Kidney epithelial cell (primary cell): ENCODE measurements at regions not wholly inside any gene's neighbourhood (a gene's known extent, or its start where the extent isn't known, plus 50 kb on each side); places are given as distances from the start of the nearest gene placed in this dataset.
"Not testable (repeated sequence)": the region's sequence is repeated elsewhere in the genome, so short reads cannot be mapped to it uniquely, and the experiment has no call there.

Experiments used
- DNase-seq: peaks from one replicate; pipeline ENCODE4 v3.0.0-alpha.2; 2010; ENCODE audit warnings: low read depth
- H3K27me3 ChIP-seq: 2 replicates; pipeline ENCODE4 v1.6.0; 2011; ENCODE audit warnings: low read length; ENCODE audit not compliant: control insufficient read depth, insufficient read depth
- H3K36me3 ChIP-seq: 2 replicates; pipeline ENCODE4 v1.5.1; 2011; ENCODE audit warnings: low read length; ENCODE audit not compliant: control insufficient read depth, insufficient read depth
- H3K4me3 ChIP-seq: 2 replicates; pipeline ENCODE4 v1.5.1; 2011; ENCODE audit warnings: low read depth, mild to moderate bottlenecking, control low read depth, low read length
- TF ChIP-seq, protein P1 (sequence below): IDR thresholded peaks from 2 replicates; pipeline ENCODE4 v1.5.1; 2011; ENCODE audit warnings: mild to moderate bottlenecking, moderate library complexity, low read length, control low read depth, inconsistent platforms; ENCODE audit not compliant: insufficient read depth, poor library complexity, severe bottlenecking

DNA sequence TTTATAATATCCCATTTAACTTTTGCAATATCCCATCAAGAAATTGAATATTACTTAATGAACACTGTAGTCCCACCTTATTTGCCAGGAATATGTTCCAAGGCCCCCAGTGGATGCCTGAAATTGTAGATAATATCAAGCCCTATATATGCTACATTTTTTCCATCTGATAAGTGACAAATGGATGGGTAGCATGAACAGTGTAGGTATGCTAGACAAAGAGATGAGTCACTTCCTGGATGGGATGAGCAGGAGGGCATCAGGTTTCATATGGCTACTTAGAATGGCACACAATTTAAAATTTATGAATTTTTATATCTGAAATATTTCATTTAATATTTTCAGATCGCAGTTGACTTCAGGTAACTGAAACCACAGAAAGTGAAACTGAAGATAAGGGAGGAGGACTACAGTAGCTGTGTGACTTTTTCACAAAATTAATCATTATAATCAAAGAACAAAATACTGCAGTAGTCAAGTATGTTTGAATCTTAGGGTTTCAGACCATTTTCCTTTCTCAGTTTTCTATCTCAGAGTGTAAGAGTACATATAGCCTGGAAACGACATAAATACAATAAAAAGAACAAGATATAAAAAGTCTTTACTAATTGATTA lies 636.4 kb upstream of the ARRDC3 start:
- no peaks in the 10 kb centered on the region for H3K36me3 ChIP-seq
- TF ChIP-seq, protein P1, sequence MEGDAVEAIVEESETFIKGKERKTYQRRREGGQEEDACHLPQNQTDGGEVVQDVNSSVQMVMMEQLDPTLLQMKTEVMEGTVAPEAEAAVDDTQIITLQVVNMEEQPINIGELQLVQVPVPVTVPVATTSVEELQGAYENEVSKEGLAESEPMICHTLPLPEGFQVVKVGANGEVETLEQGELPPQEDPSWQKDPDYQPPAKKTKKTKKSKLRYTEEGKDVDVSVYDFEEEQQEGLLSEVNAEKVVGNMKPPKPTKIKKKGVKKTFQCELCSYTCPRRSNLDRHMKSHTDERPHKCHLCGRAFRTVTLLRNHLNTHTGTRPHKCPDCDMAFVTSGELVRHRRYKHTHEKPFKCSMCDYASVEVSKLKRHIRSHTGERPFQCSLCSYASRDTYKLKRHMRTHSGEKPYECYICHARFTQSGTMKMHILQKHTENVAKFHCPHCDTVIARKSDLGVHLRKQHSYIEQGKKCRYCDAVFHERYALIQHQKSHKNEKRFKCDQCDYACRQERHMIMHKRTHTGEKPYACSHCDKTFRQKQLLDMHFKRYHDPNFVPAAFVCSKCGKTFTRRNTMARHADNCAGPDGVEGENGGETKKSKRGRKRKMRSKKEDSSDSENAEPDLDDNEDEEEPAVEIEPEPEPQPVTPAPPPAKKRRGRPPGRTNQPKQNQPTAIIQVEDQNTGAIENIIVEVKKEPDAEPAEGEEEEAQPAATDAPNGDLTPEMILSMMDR, result no peak
- H3K27me3 ChIP-seq, result no peaks in the 10 kb centered on the region
- DNase-seq, result no peak
- H3K4me3 ChIP-seq, result no peak overlapping the region

DNA sequence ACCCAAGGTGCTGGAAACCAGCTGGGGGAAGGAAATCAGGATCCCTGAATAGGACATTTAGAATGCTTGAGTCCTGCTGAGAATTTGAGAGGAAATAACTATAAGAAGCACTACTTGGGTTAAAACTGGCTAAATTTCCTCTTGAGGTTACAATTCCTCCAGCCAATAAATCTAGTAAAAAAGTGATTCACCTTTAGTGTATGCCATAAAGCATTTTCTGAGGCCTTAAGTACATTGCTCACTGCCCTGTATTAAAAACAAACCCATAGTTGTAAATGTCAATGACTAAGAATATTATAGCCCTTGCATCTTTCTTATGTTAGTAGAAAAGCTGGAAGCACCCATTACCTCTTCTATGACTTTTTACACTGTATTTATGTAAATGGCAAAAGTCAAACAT lies 634.7 kb upstream of the ARRDC3 start:
- peak; percentile 54 for DNase-seq
- H3K4me3 ChIP-seq, result no peak overlapping the region
- H3K36me3 ChIP-seq, result no peaks in the 10 kb centered on the region
- H3K27me3 ChIP-seq, result no peaks in the 10 kb centered on the region
- TF ChIP-seq, protein P1, result no peak

- H3K4me3 ChIP-seq, H3K36me3 ChIP-seq, H3K27me3 ChIP-seq, DNase-seq: not testable (repeated sequence)
Observed at GRCh38 chr5:92011845-92012244, 628.7 kb upstream of the ARRDC3 start.

GRCh38 chr5:92003806-92004205 lies 620.7 kb upstream of the ARRDC3 start:
- DNase-seq, result no peak
- H3K36me3 ChIP-seq, result no peaks in the 10 kb centered on the region
- H3K27me3 ChIP-seq, result no peaks in the 10 kb centered on the region
- TF ChIP-seq, protein P1, result no peak
- no peak overlapping the region for H3K4me3 ChIP-seq

DNA sequence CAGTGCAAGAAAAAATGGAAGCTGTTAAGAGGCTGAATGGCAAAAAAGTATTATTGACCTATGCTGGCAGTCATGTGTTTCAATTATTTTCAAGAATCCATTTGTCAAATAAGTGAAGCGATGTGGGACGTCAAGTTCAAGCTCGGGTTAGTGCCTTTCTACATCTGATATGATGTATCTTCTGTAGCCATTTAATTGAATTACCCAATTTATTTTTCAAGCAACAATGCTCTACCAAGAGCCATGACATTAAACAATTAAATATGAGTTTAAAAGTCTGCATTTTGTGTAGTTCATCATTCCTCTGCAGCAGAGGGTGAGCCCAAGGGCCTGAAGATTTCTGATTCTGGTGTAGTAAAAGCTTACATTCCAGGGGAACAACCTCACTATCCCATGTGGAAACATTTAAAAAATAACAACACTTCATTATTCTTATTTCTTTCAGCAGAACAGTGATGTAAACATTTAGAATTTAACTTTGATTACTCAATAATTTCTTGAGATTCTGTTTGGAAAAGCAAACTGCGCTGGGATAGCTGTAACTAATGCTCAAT lies 619.7 kb upstream of the ARRDC3 start:
- no peaks in the 10 kb centered on the region for H3K27me3 ChIP-seq
- H3K4me3 ChIP-seq, result no peak overlapping the region
- DNase-seq, result no peak
- H3K36me3 ChIP-seq, result no peaks in the 10 kb centered on the region
- TF ChIP-seq, protein P1, result no peak

DNA sequence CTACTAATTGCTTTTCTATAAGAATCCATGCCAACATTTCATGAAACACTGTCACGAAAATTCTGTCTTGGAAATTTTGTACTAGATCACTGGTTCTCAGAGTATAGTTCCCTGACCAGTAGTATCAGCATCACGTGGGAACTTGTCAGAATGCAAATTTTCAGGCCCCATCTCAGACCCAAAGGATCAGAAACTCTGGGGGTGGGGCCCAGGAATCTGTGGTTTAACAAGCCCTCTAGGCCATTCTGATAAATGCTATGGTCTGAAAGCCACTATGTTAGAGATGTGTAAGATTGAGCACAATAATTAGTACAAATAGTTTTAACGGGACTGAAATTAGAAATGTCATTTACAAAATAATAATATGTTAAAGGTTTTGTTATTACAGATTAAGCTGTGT lies 615.7 kb upstream of the ARRDC3 start:
- no peak for DNase-seq

More for the DNA sequence above, 615.7 kb upstream of the ARRDC3 start:
- H3K4me3 ChIP-seq, result no peak overlapping the region
- H3K27me3 ChIP-seq, result no peaks in the 10 kb centered on the region
- no peaks in the 10 kb centered on the region for H3K36me3 ChIP-seq
- TF ChIP-seq, protein P1, result no peak
